Activated CD4-positive, CD25-positive, alpha-beta regulatory T cell treated with anti-CD3 and anti-CD28 coated beads, Interleukin-2, amount 50 U/mL, for 24 hours (primary cell): ENCODE measurements at regions not wholly inside any gene's neighbourhood (a gene's known extent, or its start where the extent isn't known, plus 50 kb on each side); places are given as distances from the start of the nearest gene placed in this dataset.
"Not testable (repeated sequence)": the region's sequence is repeated elsewhere in the genome, so short reads cannot be mapped to it uniquely, and the experiment has no call there.

ENCODE experiments used
- ATAC-seq, 2 donors: fragments of 150-1000 bp; cut with Tn5 transposase; one replicate each; pipeline ENCODE4 v1.10.0; 2021; ENCODE audit warnings: mild to moderate bottlenecking in 1 of 2, moderate library complexity in 1 of 2

GRCh38 chr14:87409393-87409792 lies 583.6 kb downstream of the GALC start:
- no peak for ATAC-seq

DNA sequence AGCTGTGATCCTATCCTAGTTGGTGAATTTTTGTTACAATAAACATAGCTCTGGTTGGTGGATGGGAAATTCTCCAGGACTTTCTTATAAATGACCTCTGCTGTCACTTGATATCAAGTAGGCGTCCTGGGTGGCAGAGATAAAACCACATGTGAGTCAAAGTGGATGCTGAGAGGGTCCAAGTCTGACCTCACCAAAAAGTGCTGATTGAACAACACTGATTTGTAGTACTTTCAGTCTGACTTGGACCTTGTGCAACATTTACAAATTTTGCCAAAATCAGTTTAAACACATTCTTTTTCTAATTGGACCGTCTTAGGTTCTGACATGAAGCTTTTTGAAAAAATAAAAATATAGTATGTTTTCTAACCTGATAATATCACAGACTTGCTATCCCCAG lies 585.6 kb downstream of the GALC start:
- no peak for ATAC-seq

- ATAC-seq = no peak
These were observed 587.4 kb downstream of the GALC start for GRCh38 chr14:87405563-87405962.

DNA sequence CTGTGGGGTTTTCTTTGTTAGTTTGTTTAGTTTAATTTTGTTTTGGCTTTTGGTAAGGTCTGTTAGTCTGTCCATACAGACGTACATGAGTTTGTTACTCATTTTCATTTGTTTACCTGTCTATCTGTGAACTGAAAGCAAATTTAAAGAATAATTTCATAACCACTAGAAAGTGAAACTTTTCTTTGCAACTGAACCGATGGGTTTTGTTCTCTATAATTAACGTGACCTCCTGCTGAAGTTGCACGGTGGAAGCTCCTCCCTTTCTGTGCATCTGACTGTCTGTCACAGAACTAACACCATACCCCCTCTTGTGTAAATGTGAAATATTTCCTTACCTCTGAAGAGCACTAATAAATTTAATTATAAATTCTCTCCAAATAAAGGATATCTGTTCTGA lies 595.5 kb downstream of the GALC start:
- no peak for ATAC-seq

DNA sequence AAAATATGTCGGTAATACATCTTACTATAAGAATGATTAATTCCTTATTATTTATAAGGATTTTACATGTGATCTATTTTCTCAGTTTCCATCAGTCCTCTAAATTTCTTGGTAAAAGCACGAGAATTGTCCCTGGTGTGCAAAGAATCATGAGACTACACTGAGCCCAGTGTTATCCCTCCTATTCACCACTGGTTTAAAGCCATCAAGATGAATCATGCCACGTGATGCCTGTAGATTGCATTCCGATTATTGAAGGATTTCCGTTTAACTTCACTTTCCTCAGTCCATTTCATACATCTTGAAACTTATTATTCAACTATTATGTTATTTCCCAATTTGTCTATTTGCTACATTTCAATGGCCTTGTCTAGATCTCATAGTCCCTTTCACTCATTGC lies 601.9 kb downstream of the GALC start:
- ATAC-seq = no peak

DNA sequence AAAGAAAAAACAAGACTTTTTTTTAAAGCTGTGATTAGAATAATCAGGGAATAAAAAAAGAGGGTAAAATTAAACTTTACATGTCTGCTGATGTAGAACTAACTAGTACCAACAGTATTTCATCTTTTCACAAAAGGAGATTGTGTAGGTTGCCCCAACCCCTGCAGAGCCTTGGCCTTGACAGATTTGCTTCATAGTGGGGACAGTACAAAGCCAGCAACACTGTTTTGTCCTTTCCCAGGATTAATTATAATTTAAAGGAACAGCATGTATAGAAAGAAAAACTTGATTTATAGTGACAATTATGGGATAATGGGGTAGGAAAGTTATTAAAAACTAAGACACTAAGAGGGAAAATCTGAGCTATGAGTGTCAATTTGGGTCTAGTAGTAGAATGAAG lies 604.0 kb downstream of the GALC start:
- no peak for ATAC-seq

GRCh38 chr14:87387806-87388205 lies 605.2 kb downstream of the GALC start:
- ATAC-seq = no peak

GRCh38 chr14:87386524-87386923 lies 606.5 kb downstream of the GALC start:
- no peak for ATAC-seq

GRCh38 chr14:87380054-87380453 lies 612.9 kb downstream of the GALC start:
- ATAC-seq = no peak

DNA sequence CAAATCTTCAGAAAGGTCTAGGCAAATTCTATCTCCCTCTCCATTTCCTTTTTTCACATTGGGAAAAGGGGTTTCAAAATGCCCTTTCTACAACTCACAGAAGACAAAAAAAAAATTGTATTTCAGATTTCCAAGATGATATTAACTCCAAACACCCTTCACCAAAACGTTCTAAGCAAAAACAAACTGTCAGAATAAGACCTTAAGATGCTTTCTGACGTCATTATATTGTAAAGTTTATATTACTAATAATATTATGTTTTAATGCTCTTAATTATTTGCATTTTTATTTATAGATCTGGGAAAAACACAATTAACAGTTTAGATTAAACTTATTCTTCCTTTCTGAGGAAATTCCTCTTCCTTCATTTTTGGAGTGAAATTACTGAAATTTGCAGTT lies 624.2 kb downstream of the GALC start:
- ATAC-seq = no peak

- not testable (repeated sequence) for ATAC-seq
These were observed 632.7 kb downstream of the GALC start for GRCh38 chr14:87360246-87360645.

DNA sequence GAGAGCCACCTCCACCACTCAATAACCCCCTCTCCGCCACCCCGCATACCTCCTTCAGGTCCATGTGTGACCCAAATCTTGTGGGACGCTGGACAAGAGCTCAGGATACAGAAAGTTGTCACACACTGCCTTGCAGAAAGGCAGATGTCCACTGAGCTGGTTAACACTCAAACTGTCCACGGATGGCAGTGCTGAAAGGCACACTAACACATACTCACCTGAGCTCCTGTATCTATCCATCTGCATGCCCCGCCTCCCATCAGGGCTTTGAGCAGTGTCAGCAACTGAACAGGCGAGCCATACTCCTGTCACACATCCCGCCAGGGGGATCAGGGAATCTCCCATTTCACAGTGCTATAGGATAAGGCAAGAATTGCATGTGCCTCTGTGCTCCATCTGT lies 642.0 kb downstream of the GALC start:
- ATAC-seq = no peak

DNA sequence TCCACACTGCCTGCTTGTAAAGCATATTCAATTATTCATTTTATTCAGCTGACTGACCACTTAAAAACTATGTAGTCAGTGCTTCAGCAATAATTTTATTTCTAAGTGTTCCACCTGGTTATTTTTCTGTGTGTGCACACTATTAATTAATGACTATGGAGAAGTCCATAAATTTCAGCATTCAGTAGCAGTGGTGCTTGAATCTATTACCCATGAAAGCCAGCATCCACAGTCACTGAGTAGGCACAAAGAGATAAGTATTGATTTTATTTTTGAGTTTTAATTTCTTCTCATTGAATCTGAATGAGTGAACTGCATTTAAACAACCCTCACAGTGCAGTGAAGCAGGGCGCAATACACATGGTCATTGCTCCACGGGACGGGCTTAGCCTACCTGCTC lies 643.1 kb downstream of the GALC start:
- ATAC-seq = no peak

GRCh38 chr14:87343652-87344051 lies 649.3 kb downstream of the GALC start:
- no peak for ATAC-seq

GRCh38 chr14:87334997-87335685 lies 657.8 kb downstream of the GALC start:
- no peak for ATAC-seq

DNA sequence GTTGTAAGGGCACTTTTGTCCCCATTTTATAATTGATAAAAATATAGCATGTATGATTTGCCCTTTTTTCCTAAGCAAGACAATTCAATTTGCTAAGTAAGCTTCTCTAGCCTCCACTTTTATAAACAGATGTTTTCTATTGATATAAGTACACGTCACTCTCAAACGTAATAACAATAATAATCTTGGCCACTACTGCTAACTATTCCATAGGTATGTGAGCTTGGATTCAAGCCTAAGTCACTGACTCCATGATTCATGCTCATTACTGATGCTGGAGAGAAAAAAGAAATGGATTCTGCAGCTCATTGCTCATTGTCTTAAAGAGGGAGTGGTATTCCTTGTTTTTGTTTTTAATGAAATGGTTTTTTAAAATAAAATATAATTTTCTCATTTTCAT lies 661.0 kb downstream of the GALC start:
- no peak for ATAC-seq

DNA sequence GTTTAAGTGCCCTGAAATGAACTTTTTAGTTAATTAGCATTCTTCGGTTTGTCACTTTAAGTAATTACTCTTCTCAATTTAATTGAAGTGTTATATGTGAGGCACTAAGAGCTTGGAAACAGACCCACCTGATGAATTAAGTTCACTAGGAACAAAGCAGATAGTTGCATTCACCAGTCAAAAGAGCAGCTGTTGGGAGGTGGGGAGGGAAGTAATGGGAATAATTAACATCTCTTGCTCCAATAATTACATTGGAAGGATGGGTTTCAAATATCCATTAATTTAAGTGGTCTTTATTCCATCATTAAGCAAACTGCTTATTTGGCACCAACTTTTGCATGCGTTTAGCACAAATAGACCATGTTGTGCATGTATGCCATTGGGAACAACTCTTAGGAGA lies 667.2 kb downstream of the GALC start:
- no peak for ATAC-seq

- no peak for ATAC-seq
These were observed 669.8 kb downstream of the GALC start for GRCh38 chr14:87323191-87323590.

GRCh38 chr14:87321548-87321947 lies 671.4 kb downstream of the GALC start:
- ATAC-seq = no peak

DNA sequence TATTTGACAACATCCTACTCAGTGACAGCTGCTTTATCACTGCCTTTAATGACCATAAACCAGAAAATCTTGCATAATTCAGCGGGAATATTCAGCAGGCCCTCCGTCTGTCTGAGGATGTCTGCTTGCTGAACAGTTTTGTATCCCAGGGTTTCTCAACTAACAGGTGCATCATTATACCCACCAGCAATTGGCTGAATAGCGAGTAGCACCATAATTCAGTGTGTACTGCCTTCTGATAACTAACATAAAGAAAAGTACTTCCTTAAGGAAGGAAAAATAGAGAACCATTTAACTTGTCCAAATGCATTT lies 680.1 kb downstream of the GALC start:
- no peak for ATAC-seq

- no peak for ATAC-seq
These were observed 680.7 kb downstream of the GALC start for GRCh38 chr14:87312169-87312893.

DNA sequence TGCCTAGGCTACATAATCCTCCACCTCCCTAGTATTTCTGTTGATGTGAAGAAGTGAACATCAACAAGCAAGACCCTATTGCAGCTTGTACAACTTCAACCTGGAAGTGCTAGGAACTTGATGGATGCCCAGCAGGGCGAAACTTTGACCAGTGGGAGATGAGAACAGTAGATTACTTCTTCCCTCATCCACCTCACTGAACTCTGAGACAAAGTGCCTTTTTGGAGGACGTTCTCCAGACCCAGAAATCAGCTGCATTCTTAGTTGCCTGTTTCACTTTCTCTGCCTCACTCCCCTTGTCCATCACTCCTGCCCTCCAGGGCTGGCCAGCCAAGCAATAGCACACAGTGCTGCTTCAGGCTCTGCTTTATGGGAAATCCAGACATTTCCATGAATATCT lies 683.4 kb downstream of the GALC start:
- ATAC-seq = no peak

DNA sequence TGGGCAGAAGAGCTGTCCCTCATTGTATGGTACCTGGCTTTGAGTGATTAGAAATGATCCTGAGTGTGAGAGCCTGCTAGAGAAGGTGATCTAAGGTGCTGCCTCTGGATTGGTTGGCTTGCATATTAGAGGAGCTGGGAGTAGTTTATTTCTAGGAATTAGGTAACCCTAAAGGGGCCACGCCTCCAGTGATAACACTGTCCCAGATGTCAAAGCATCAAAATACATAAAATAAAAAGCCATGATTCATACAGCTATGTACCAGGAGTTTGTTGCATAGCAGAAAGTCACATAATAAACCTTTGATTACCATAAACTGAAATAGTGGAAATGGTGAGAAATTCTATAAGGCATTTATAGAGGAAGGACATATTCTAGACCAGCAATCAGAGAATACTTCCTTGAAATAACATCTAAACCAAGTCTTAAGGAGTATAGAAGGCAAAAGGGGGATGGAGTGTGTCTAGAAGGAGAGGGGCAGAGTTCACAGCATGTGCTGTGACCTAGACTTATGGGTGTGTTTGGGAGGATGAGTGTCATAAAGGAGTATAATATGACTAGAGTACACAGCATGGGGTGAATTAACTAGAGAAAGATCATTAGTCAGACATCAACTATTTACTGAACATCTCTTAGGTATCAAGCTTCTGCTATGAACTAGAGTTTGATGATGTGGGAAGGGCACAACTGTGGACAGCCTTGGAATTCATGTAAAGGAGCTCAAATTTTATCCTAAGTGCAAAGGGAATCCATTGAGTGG lies 686.4 kb downstream of the GALC start:
- no peak for ATAC-seq

DNA sequence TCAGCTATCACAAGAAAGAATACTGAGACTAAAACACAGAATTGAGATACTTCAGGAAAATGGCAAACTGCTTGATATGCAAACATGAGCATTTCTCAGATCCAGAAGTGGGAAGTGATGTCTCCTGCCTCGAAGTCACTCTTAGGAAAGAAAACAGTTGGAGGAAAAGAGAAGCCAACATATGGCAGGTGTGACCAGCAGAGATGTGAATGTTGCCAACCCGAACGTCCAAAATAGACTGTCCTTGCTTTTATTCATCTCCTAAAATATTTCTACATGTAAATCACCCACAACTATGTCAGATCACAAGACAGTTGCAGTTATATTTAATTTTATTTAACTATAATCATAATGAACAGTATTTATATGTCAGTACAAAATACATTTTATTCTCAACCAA lies 687.6 kb downstream of the GALC start:
- no peak for ATAC-seq
